GM21381 (cell line): ENCODE measurements at regions not wholly inside any gene's neighbourhood (a gene's known extent, or its start where the extent isn't known, plus 50 kb on each side); places are given as distances from the start of the nearest gene placed in this dataset.
"Not testable (repeated sequence)": the region's sequence is repeated elsewhere in the genome, so short reads cannot be mapped to it uniquely, and the experiment has no call there.

Experiments
- ATAC-seq: cut with Tn5 transposase; IDR thresholded peaks from one replicate; pipeline ENCODE4 v1.9.1; 2021; ENCODE audit warnings: mild to moderate bottlenecking, moderate library complexity; ENCODE audit not compliant: unreplicated experiment

GRCh38 chr3:182644013-182644412, 149.3 kb upstream of the ATP11B start:
- ATAC-seq, result no peak

GRCh38 chr3:182644790-182645433, 148.4 kb upstream of the ATP11B start:
- ATAC-seq, result peak; percentile 58

DNA sequence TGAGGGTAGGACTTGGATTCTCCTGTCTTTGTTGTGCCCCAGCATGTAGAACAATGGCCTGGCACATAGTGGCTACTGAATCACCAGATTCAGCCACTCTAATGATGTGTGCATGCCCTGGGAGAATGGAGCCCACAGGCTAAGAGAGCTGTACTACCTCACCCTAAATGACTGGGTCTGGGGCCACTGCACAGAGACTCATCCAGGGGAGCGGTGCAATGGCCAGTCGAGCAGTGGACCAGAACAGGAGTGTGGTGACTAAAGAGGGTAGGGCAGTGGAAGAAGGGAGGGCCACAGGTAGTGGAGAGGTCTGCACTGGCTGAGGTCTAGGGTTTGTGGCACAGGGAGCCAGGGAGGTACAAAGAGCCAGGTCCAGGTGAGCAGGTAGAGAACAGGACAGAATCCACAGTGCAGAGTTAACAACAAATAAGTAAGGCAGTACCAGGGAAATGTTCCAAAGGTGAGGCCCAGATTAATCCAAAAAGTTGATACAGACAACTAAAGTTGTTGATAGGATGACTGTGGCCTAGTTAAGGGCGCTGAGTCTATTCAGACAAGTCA, 142.7 kb upstream of the ATP11B start:
- ATAC-seq, result no peak

GRCh38 chr3:182651461-182651860, 141.8 kb upstream of the ATP11B start:
- ATAC-seq, result no peak

GRCh38 chr3:182653065-182653464, 140.2 kb upstream of the ATP11B start:
- ATAC-seq, result not testable (repeated sequence)

DNA sequence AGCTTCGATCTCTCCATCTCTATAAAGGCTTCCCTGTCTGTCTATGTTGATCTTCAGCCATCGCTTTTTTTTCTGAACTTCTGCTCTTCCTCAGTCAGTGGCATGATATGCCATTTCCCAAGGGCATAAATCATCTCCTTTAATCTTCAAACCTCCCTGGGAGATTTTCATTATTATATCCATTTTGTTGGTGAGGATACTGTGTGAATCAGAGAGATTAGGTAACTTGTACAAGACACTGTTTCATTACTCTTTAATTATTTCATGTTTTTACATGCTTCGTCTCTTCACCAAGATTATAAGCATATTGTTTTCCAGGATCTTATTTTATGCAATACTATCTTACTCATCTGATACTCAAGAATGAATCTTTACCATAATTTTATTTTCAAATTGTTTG, 124.8 kb upstream of the ATP11B start:
- no peak for ATAC-seq

GRCh38 chr3:182668974-182669373, 124.3 kb upstream of the ATP11B start:
- ATAC-seq, result no peak

GRCh38 chr3:182671541-182671940, 121.8 kb upstream of the ATP11B start:
- no peak for ATAC-seq

GRCh38 chr3:182671942-182672341, 121.4 kb upstream of the ATP11B start:
- ATAC-seq, result no peak

DNA sequence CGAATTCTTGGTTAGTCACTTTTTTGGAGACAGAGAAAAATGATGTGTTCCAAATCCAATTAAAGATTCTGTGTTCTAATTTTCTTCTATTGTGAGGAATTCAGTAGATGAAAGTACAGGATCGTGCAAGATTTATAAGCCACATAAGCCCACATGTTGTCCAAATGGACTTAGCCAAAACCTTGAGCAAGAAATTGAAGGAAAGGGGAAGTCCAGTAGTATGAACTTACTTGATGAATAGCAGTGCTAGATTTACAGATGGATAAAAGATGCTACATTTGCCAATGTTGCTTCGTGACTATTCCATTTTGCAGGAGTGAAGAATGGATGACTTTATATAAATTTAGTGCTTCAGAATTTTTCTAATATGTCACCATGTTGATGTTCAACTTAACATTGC, 120.0 kb upstream of the ATP11B start:
- ATAC-seq, result no peak

GRCh38 chr3:182682263-182683241, 110.8 kb upstream of the ATP11B start:
- ATAC-seq, result peak; percentile 88

GRCh38 chr3:182683453-182683852, 109.9 kb upstream of the ATP11B start:
- ATAC-seq, result peak; percentile 68

- no peak for ATAC-seq
These were observed 109.4 kb upstream of the ATP11B start for GRCh38 chr3:182683858-182684257.

DNA sequence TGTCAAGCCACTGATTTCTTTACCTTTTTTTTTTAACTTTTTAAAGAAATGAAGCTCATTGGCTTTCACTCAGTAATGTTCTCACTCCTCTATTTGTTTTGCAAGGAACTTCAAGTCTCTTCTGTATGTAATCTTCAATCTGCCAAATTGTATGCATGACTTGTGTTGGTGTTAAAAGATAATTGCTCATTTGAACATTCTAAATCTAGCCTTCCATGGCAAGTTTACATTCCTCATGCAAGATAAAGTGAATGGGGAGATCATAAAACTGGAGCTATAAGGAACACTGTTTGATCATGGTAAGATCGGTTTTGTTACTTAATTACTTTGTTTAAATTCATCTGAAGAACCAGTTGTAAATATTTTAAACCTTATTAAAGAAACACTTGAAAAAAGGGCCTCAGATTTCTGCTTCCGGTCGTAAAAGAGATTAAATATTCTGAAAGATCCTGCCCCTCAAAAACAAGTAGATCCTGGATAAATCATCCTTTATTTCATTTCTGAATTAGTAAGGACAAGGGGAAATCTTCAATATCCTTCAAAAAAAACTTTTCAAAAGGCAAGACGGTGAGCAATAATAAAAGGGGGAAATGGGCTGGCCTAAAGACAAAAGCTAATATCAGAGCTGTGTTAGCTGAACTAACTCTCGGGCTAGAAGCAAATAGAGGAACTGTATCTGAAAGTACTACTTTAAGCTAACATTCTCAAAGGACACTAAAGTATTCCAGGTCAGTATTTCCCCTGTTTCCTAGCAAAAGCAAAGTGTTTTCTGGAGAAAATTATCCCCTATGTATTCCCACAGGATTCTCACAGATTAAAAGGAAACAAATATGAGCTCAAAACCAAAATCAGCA, 107.0 kb upstream of the ATP11B start:
- no peak for ATAC-seq

DNA sequence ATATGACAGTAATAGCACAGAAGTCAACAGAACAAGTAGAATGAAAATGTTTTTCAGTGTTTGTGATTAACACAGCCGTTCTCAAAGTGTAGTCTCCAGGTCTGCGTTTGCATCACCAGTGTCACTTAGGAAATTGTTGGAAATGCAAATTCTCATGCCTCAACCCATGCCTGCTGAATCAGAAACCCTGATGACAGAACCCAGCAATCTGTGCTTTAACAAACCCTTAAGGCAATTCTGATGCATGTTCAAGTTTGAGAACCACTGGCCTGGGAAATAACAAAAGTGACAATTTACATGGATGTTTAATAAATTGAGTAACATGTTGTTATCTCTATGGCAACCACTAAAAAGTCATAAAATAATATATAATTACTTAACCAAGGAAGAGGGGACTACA, 103.1 kb upstream of the ATP11B start:
- ATAC-seq, result no peak

DNA sequence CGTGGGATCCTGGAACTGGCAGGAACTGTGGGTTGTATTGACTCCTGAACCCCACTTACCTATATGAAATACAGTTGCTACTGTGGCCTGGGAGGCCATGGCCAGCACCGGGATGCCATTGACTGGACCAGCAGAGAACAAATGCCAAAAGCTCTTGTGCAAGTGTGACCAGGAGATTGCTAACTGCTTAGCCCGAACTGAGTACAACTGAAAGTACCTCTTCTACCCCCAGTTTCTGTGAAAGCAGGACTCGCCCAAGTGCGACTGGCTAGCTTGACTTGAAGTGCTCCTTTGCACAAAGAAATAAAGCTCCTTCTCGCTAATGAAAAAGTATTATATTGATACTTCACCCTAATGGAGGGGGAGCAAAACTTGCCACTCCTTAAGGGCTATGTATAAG, 101.3 kb upstream of the ATP11B start:
- peak; percentile 90 for ATAC-seq

- ATAC-seq, result peak; percentile 32
These were observed 100.6 kb upstream of the ATP11B start for GRCh38 chr3:182692695-182693094.

GRCh38 chr3:182693723-182694122, 99.6 kb upstream of the ATP11B start:
- no peak for ATAC-seq

DNA sequence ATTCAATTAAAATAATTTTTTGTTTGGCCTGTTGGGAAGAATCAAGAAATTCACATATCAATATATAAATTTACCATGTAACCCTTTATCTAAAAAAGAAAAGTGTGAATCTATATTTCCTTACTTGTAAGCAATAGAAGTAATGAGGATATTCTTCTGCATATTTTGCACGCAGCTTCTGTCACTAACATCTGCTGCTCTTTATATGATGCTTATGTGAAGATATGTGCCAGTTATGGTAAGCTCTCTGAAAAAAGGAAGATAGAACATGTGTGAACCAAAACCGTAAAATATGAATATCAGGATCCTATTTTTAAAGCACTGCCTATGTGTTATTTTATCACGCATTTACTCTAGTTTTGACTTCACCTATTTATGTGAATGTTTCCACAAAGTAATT, 96.4 kb upstream of the ATP11B start:
- no peak for ATAC-seq

GRCh38 chr3:182697345-182697919, 95.9 kb upstream of the ATP11B start:
- ATAC-seq, result no peak

GRCh38 chr3:182698078-182698477, 95.2 kb upstream of the ATP11B start:
- ATAC-seq, result no peak
